ENCODE measurements at regions not wholly inside any gene's neighbourhood (a gene's known extent, or its start where the extent isn't known, plus 50 kb on each side); places are given as distances from the start of the nearest gene placed in this dataset.

DNA sequence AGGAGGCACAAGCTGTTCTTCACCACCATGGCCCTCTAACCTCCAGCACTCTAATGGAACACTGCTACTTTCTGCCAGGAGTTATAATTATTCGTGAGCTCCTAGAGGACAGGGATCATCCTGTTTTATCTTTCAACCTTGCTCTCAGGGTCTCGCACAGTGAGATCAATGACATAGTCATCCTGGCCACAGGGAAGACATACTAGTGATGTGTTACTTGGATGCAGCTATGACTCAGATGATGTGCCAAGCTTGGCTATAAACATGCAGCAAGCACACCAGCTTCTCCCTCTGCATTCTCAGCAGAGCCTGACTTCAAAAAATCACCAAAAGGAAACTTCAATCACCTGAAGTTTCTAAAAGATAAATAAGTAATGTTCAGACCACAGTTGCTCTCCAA, 203.8 kb upstream of the HES1 start (continued):
- TF ChIP-seq, protein P1, sequence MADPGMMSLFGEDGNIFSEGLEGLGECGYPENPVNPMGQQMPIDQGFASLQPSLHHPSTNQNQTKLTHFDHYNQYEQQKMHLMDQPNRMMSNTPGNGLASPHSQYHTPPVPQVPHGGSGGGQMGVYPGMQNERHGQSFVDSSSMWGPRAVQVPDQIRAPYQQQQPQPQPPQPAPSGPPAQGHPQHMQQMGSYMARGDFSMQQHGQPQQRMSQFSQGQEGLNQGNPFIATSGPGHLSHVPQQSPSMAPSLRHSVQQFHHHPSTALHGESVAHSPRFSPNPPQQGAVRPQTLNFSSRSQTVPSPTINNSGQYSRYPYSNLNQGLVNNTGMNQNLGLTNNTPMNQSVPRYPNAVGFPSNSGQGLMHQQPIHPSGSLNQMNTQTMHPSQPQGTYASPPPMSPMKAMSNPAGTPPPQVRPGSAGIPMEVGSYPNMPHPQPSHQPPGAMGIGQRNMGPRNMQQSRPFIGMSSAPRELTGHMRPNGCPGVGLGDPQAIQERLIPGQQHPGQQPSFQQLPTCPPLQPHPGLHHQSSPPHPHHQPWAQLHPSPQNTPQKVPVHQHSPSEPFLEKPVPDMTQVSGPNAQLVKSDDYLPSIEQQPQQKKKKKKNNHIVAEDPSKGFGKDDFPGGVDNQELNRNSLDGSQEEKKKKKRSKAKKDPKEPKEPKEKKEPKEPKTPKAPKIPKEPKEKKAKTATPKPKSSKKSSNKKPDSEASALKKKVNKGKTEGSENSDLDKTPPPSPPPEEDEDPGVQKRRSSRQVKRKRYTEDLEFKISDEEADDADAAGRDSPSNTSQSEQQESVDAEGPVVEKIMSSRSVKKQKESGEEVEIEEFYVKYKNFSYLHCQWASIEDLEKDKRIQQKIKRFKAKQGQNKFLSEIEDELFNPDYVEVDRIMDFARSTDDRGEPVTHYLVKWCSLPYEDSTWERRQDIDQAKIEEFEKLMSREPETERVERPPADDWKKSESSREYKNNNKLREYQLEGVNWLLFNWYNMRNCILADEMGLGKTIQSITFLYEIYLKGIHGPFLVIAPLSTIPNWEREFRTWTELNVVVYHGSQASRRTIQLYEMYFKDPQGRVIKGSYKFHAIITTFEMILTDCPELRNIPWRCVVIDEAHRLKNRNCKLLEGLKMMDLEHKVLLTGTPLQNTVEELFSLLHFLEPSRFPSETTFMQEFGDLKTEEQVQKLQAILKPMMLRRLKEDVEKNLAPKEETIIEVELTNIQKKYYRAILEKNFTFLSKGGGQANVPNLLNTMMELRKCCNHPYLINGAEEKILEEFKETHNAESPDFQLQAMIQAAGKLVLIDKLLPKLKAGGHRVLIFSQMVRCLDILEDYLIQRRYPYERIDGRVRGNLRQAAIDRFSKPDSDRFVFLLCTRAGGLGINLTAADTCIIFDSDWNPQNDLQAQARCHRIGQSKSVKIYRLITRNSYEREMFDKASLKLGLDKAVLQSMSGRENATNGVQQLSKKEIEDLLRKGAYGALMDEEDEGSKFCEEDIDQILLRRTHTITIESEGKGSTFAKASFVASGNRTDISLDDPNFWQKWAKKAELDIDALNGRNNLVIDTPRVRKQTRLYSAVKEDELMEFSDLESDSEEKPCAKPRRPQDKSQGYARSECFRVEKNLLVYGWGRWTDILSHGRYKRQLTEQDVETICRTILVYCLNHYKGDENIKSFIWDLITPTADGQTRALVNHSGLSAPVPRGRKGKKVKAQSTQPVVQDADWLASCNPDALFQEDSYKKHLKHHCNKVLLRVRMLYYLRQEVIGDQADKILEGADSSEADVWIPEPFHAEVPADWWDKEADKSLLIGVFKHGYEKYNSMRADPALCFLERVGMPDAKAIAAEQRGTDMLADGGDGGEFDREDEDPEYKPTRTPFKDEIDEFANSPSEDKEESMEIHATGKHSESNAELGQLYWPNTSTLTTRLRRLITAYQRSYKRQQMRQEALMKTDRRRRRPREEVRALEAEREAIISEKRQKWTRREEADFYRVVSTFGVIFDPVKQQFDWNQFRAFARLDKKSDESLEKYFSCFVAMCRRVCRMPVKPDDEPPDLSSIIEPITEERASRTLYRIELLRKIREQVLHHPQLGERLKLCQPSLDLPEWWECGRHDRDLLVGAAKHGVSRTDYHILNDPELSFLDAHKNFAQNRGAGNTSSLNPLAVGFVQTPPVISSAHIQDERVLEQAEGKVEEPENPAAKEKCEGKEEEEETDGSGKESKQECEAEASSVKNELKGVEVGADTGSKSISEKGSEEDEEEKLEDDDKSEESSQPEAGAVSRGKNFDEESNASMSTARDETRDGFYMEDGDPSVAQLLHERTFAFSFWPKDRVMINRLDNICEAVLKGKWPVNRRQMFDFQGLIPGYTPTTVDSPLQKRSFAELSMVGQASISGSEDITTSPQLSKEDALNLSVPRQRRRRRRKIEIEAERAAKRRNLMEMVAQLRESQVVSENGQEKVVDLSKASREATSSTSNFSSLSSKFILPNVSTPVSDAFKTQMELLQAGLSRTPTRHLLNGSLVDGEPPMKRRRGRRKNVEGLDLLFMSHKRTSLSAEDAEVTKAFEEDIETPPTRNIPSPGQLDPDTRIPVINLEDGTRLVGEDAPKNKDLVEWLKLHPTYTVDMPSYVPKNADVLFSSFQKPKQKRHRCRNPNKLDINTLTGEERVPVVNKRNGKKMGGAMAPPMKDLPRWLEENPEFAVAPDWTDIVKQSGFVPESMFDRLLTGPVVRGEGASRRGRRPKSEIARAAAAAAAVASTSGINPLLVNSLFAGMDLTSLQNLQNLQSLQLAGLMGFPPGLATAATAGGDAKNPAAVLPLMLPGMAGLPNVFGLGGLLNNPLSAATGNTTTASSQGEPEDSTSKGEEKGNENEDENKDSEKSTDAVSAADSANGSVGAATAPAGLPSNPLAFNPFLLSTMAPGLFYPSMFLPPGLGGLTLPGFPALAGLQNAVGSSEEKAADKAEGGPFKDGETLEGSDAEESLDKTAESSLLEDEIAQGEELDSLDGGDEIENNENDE (IDR thresholded peaks at IDR 0.05; ENCODE audit: insufficient replicate concordance, low read length): no peak
- TF ChIP-seq JUN (IDR thresholded peaks at IDR 0.05; ENCODE audit: low read depth, low read length): no peak

Measured in H1 (cell line).